Prostate gland (tissue), 2 donors: ENCODE measurements at regions not wholly inside any gene's neighbourhood (a gene's known extent, or its start where the extent isn't known, plus 50 kb on each side); places are given as distances from the start of the nearest gene placed in this dataset.

ENCODE experiments used
- CTCF ChIP-seq, 4 experiments: fragments of 200-600 bp in 2 of 4; fragments of 450-650 bp in 2 of 4; sonication (generic) in 2 of 4; IDR thresholded peaks; 1 replicate in 3 of 4; 2 replicates in 1 of 4; pipeline ENCODE4 v1.5.1; 2016 to 2019; ENCODE audit warnings: antibody characterized with exemption in 4 of 4, mild to moderate bottlenecking in 2 of 4, moderate library complexity in 2 of 4
- POLR2A ChIP-seq: fragments of 450-650 bp; IDR thresholded peaks from one replicate; pipeline ENCODE4 v1.6.1; 2016; ENCODE audit warnings: antibody characterized with exemption, mild to moderate bottlenecking

- no peak for TF ChIP-seq CTCF (IDR thresholded peaks at IDR 0.05)
- no peak for TF ChIP-seq POLR2A
Observed at GRCh38 chr10:58104351-58104751, 163.3 kb downstream of the IPMK start.
